Endothelial cell (in vitro differentiated cells): ENCODE measurements at regions not wholly inside any gene's neighbourhood (a gene's known extent, or its start where the extent isn't known, plus 50 kb on each side); places are given as distances from the start of the nearest gene placed in this dataset.

Experiments used
- DNase-seq: peaks from one replicate; pipeline ENCODE4 v3.0.0; 2021; ENCODE audit warnings: low spot score
- H3K27ac Mint-ChIP-seq: one replicate; pipeline ENCODE4 v1.8.0; 2021; ENCODE audit warnings: mixed read lengths, inconsistent platforms; ENCODE audit not compliant: unreplicated experiment
- H3K27me3 Mint-ChIP-seq: one replicate; pipeline ENCODE4 v1.8.0; 2021; ENCODE audit warnings: mild to moderate bottlenecking, moderate library complexity, mixed read lengths, inconsistent platforms; ENCODE audit not compliant: unreplicated experiment
- H3K36me3 Mint-ChIP-seq: one replicate; pipeline ENCODE4 v1.8.0; 2021; ENCODE audit warnings: mild to moderate bottlenecking, low read depth, mixed read lengths, inconsistent platforms; ENCODE audit not compliant: unreplicated experiment
- H3K4me1 Mint-ChIP-seq: one replicate; pipeline ENCODE4 v1.8.0; 2021; ENCODE audit warnings: mild to moderate bottlenecking, mixed read lengths, inconsistent platforms; ENCODE audit not compliant: unreplicated experiment
- H3K4me3 Mint-ChIP-seq: one replicate; pipeline ENCODE4 v1.8.0; 2021; ENCODE audit warnings: mild to moderate bottlenecking, mixed read lengths, inconsistent platforms; ENCODE audit not compliant: unreplicated experiment
- H3K9me3 Mint-ChIP-seq: one replicate; pipeline ENCODE4 v1.8.0; 2021; ENCODE audit warnings: mixed read lengths, inconsistent platforms; ENCODE audit not compliant: unreplicated experiment
- TF ChIP-seq, protein P1 (sequence below): fragments of 200-600 bp; sonication (generic); IDR thresholded peaks from one replicate; pipeline ENCODE4 v1.5.0; 2021; ENCODE audit warnings: antibody characterized with exemption; ENCODE audit not compliant: unreplicated experiment

DNA sequence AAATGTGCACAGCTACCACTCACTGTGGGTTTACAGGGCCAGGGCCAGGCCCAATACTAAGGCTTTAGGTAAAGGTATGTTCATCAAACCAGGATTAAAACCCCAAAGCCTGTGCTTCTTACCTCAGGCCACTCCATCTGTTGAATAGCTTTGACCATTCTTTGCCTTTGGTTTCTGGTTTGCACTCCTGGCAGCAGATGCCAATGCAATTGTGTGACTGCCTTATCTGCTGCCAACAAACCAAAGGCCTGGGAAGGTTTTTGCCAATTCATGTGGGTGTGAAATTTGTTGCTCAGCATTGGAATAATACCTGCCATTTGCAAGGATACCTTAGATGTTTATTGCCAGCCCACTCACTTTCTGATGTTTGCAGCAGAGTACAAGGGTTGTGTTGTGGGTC is 221.6 kb downstream of the C12orf75 start:
- TF ChIP-seq, protein P1, sequence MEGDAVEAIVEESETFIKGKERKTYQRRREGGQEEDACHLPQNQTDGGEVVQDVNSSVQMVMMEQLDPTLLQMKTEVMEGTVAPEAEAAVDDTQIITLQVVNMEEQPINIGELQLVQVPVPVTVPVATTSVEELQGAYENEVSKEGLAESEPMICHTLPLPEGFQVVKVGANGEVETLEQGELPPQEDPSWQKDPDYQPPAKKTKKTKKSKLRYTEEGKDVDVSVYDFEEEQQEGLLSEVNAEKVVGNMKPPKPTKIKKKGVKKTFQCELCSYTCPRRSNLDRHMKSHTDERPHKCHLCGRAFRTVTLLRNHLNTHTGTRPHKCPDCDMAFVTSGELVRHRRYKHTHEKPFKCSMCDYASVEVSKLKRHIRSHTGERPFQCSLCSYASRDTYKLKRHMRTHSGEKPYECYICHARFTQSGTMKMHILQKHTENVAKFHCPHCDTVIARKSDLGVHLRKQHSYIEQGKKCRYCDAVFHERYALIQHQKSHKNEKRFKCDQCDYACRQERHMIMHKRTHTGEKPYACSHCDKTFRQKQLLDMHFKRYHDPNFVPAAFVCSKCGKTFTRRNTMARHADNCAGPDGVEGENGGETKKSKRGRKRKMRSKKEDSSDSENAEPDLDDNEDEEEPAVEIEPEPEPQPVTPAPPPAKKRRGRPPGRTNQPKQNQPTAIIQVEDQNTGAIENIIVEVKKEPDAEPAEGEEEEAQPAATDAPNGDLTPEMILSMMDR, result no peak
- H3K27ac Mint-ChIP-seq, result no peak overlapping the region

GRCh38 chr12:105554223-105554678 is 223.8 kb downstream of the C12orf75 start:
- Mint-ChIP-seq H3K4me3 (no peak overlapping the region), H3K27ac (no peak overlapping the region), H3K9me3 (no peaks in the 10 kb centered on the region), H3K36me3 (no peaks in the 10 kb centered on the region), H3K27me3 (no peaks in the 10 kb centered on the region), H3K4me1 (peaks cover 22% of the 10 kb centered on the region)
- DNase-seq, result no peak
- TF ChIP-seq, protein P1, result no peak

More for the DNA sequence above, 221.6 kb downstream of the C12orf75 start:
- Mint-ChIP-seq H3K4me3 (no peak overlapping the region), H3K9me3 (no peaks in the 10 kb centered on the region), H3K27me3 (no peaks in the 10 kb centered on the region), H3K36me3 (peaks cover 10% of the 10 kb centered on the region), H3K4me1 (peaks cover 16% of the 10 kb centered on the region)
- no peak for DNase-seq

DNA sequence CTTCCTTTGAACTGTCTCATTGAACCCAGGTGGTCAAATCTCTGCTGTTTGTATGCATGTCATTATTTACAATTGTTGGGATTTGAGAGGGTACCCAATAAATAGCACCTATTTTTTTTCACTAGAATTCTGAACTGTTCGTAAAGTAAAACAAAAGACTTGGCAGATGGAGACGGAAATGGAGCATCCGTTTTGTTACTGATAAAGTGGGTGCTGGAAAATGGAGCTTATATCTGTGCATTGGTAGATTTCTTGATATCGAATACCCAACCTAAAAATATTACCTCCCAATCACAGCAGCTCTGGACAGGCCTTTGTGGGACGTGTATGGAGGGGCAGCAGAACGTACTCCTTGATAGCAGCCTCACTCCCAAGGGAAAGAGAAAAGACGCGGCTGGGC is 224.4 kb downstream of the C12orf75 start:
- H3K27ac Mint-ChIP-seq, result no peak overlapping the region
- no peak for DNase-seq
- H3K27me3 Mint-ChIP-seq, result no peaks in the 10 kb centered on the region
- TF ChIP-seq, protein P1, result no peak
- no peak overlapping the region for H3K4me3 Mint-ChIP-seq
- H3K4me1 Mint-ChIP-seq, result peaks cover 22% of the 10 kb centered on the region
- no peaks in the 10 kb centered on the region for H3K9me3 Mint-ChIP-seq
- no peaks in the 10 kb centered on the region for H3K36me3 Mint-ChIP-seq

DNA sequence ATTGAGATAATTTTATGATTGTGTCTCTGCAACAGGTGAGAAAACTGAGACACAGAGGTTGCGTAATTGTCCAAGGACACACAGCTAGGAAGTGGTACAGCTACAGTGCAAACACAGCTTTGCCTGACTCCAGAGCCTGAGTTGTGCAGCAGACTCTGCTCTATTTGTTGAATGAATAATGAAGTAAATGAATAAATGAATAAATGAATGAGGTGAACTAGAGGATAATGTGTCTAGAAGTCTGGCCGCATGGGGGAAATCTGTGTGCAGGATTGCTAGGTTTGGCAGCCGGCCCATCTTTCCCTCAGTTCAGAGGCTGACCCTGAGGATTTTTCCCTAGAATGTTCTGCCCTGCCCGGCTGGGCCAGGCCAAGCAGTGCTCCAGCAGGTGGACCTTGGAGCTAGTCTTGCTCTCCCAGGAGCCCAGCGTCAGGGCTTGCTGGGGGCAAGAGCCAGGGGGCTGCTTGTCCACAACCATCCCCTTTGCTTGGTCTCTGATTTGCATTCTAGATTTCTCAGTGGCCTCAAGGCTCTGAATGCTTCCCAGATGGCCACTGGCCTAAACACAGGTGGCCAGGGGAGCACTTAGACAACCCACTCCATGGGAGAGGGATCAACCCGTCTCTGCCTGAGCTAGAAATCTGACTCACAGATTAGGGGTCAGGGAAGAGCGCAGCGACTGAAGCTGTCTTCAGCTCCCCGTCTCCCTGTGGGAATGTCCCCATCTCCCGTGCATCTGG is 225.2 kb downstream of the C12orf75 start:
- Mint-ChIP-seq H3K9me3 (no peaks in the 10 kb centered on the region), H3K36me3 (no peaks in the 10 kb centered on the region), H3K4me1 (peaks cover 22% of the 10 kb centered on the region), H3K4me3 (no peak overlapping the region), H3K27ac (no peak overlapping the region), H3K27me3 (no peaks in the 10 kb centered on the region)
- no peak for DNase-seq
- TF ChIP-seq, protein P1, result no peak

DNA sequence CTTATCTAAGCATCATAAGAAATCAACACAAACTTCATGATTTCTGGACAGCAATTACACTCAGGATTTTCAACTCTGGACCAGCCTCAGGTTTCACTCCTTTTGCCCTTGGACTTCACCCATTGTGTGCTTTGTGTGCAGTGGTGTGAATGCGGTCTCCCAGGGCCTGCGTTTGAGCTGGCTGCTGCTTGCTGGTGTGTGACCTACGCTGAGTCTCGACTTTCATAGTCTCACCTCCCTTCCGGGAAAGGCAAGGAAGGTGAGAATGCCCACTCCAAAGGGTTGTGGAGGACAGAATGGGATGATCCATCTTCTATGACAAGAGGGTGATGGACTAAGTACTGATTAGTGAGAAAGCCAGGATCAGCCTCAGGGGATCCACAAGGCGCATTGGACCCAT is 228.8 kb downstream of the C12orf75 start:
- no peaks in the 10 kb centered on the region for H3K27me3 Mint-ChIP-seq
- DNase-seq, result no peak
- peaks cover 16% of the 10 kb centered on the region for H3K4me1 Mint-ChIP-seq
- H3K9me3 Mint-ChIP-seq, result no peaks in the 10 kb centered on the region
- no peak overlapping the region for H3K4me3 Mint-ChIP-seq
- H3K36me3 Mint-ChIP-seq, result no peaks in the 10 kb centered on the region
- H3K27ac Mint-ChIP-seq, result no peak overlapping the region
- TF ChIP-seq, protein P1, result no peak
